HG02884 (cell line): ENCODE measurements at regions not wholly inside any gene's neighbourhood (a gene's known extent, or its start where the extent isn't known, plus 50 kb on each side); places are given as distances from the start of the nearest gene placed in this dataset.

Experiments used
- ATAC-seq: cut with Tn5 transposase; IDR thresholded peaks from one replicate; pipeline ENCODE4 v1.9.1; 2021; ENCODE audit warnings: mild to moderate bottlenecking, moderate library complexity; ENCODE audit not compliant: unreplicated experiment

GRCh38 chr22:19574247-19574646, 50.0 kb upstream of the CLDN5 start:
- no peak for ATAC-seq

GRCh38 chr22:19576460-19577421, 52.5 kb upstream of the CLDN5 start:
- peak; percentile 52 for ATAC-seq

GRCh38 chr22:19577422-19577966, 53.3 kb upstream of the CLDN5 start:
- ATAC-seq: no peak

GRCh38 chr22:19578180-19579004, 54.2 kb upstream of the CLDN5 start:
- no peak for ATAC-seq

- no peak for ATAC-seq
These were observed 55.1 kb upstream of the CLDN5 start for GRCh38 chr22:19579115-19579811.

- ATAC-seq: no peak
These were observed 55.7 kb upstream of the CLDN5 start for GRCh38 chr22:19579880-19580279.

GRCh38 chr22:19580291-19580890, 56.2 kb upstream of the CLDN5 start:
- no peak for ATAC-seq

- no peak for ATAC-seq
These were observed 58.0 kb upstream of the CLDN5 start for GRCh38 chr22:19582033-19582693.

GRCh38 chr22:19586922-19587684, 62.9 kb upstream of the CLDN5 start:
- ATAC-seq: no peak

- no peak for ATAC-seq
These were observed 66.5 kb upstream of the CLDN5 start for GRCh38 chr22:19590696-19591095.

GRCh38 chr22:19591568-19591967, 67.4 kb upstream of the CLDN5 start:
- ATAC-seq: no peak

- no peak for ATAC-seq
These were observed 68.3 kb upstream of the CLDN5 start for GRCh38 chr22:19592464-19592863.

GRCh38 chr22:19593991-19594569, 69.9 kb upstream of the CLDN5 start:
- no peak for ATAC-seq

- ATAC-seq: no peak
These were observed 71.3 kb upstream of the CLDN5 start for GRCh38 chr22:19595532-19595931.

- ATAC-seq: no peak
These were observed 72.6 kb upstream of the CLDN5 start for GRCh38 chr22:19596680-19597398.

GRCh38 chr22:19597399-19597735, 73.2 kb upstream of the CLDN5 start:
- ATAC-seq: no peak

- ATAC-seq: no peak
These were observed 74.0 kb upstream of the CLDN5 start for GRCh38 chr22:19598054-19598855.

- no peak for ATAC-seq
These were observed 74.8 kb upstream of the CLDN5 start for GRCh38 chr22:19599004-19599403.
